Spleen (tissue), 7 donors: ENCODE measurements at regions not wholly inside any gene's neighbourhood (a gene's known extent, or its start where the extent isn't known, plus 50 kb on each side); places are given as distances from the start of the nearest gene placed in this dataset.

Experiments used
- CTCF ChIP-seq, 11 experiments: fragments of 200-600 bp in 7 of 11; fragments of 450-650 bp in 4 of 11; sonication (generic) in 4 of 11; IDR thresholded peaks in 8 of 11; conservative IDR thresholded peaks in 3 of 11; 1 replicate in 7 of 11; 2 replicates in 4 of 11; pipeline versions ENCODE4 v1.4.0 to v1.8.0; 2016 to 2021; ENCODE audit warnings: antibody characterized with exemption in 11 of 11, inconsistent platforms in 4 of 11, mild to moderate bottlenecking in 1 of 11
- POLR2A ChIP-seq, 3 donors: fragments of 450-650 bp; IDR thresholded peaks; one replicate each; pipeline ENCODE4 v1.5.1; 2017; ENCODE audit warnings: antibody characterized with exemption in 3 of 3, mild to moderate bottlenecking in 1 of 3
- POLR2AphosphoS5 ChIP-seq, 3 donors: sonication (generic); formaldehyde crosslinking; IDR thresholded peaks; one replicate each; pipeline ENCODE4 v1.5.1; 2017; ENCODE audit warnings: antibody characterized with exemption in 3 of 3
- donor health status: DM: no; HTN: no; CAD: no; lungs with moderate emphysema.
- donor health status: DM: no; HTN: no; CAD: no.
- donor health status: DM: no; HTN: no; CAD: no.

DNA sequence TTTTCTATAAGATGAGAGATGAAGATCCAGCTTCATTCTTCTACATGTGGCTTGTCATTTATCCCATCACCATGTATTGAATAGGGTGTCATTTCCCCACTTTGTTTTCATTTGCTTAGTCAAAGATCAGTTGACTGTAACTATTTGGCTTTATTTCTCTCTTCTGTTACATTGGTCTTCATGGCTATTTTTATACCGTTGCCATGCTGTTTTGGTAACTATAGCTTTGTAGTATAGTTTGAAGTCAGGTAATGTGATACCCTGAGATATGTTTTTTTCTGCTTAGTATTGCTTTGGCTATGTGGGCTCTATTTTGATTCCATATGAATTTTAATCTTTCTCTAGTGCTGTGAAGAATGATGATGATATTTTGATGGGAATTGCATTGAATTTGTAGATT is 514.3 kb downstream of the GBA3 start:
- TF ChIP-seq CTCF (IDR thresholded peaks at IDR 0.05 in 8 of 11, conservative IDR thresholded peaks at IDR 0.05 in 3 of 11) (no peak), POLR2AphosphoS5 (IDR thresholded peaks at IDR 0.05) (no peak), POLR2A (IDR thresholded peaks at IDR 0.05) (no peak)
